ENCODE measurements at regions not wholly inside any gene's neighbourhood (a gene's known extent, or its start where the extent isn't known, plus 50 kb on each side); places are given as distances from the start of the nearest gene placed in this dataset.
"Not testable (repeated sequence)": the region's sequence is repeated elsewhere in the genome, so short reads cannot be mapped to it uniquely, and the experiment has no call there.

DNA sequence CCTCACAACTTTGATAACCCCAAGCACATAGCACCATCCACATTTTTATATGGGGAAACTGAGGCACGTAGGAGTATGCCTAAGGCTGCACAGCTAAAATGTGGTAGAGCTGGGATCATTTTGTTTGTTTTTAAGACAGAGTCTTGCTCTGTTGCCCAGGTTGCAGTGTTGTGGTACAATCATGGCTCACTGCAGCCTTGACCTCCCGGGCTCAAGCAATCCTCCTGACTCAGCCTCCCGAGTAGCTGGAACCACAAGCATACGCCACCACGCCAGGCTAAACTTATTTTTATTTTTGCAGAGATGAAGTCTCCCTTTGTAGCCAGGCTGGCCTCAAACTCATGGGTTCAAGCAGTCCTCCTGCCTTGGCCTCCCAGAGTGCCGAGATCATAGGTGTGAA lies 81.0 kb upstream of the GSE1 start:
- Histone ChIP-seq H3K4me1 (ENCODE audit: insufficient read depth, low read length) (peaks cover 3% of the 10 kb centered on the region; the same call in 1 of the 2 replicates), H2AFZ (ENCODE audit: low read length) (no peak overlapping the region), H4K20me1 (ENCODE audit: control insufficient read depth, insufficient read depth, insufficient read length) (no peaks in the 10 kb centered on the region), H2BK20ac (ENCODE audit: low read depth, low read length, poor library complexity, severe bottlenecking) (no peak overlapping the region), H2BK15ac (ENCODE audit: low read depth, low read length) (no peak overlapping the region), H4K91ac (ENCODE audit: insufficient read length, low read depth, low read length) (no peak overlapping the region), H3T11ph (ENCODE audit: low read length) (no peak overlapping the region), H3K4ac (ENCODE audit: low read depth, low read length) (no peak overlapping the region), H4K5ac (ENCODE audit: insufficient read length, low read depth, low read length) (no peak overlapping the region), H3K23me2 (ENCODE audit: insufficient read length, low read depth, low read length, poor library complexity, severe bottlenecking) (no peaks in the 10 kb centered on the region), H3K14ac (ENCODE audit: insufficient read depth, low read length) (no peak overlapping the region), H2AK5ac (ENCODE audit: insufficient read length, low read length) (no peak overlapping the region), H2BK12ac (ENCODE audit: insufficient read length, low read depth, low read length) (no peak overlapping the region), H2BK5ac (ENCODE audit: insufficient read length, low read length) (no peak overlapping the region), H2BK120ac (ENCODE audit: low read depth, low read length, poor library complexity, severe bottlenecking) (no peak overlapping the region), H3K27me3 (ENCODE audit: insufficient read depth, low read length) (no peaks in the 10 kb centered on the region), H3K9me3 (ENCODE audit: control insufficient read depth, low read depth, low read length) (no peaks in the 10 kb centered on the region), H3K79me2 (ENCODE audit: insufficient read depth, low read length) (no peaks in the 10 kb centered on the region), H3K79me1 (ENCODE audit: insufficient read depth, low read depth, low read length, poor library complexity, severe bottlenecking) (no peaks in the 10 kb centered on the region), H3K4me2 (ENCODE audit: insufficient read depth, insufficient read length, low read length) (no peak overlapping the region), H3K23ac (ENCODE audit: insufficient read length, low read depth, low read length) (no peak overlapping the region), H3K18ac (ENCODE audit: insufficient read length, low read depth, low read length) (no peak overlapping the region), H4K8ac (replicated peaks; ENCODE audit: insufficient read length, low read depth, low read length) (no peak overlapping the region), H3K27ac (ENCODE audit: insufficient read length, low read depth, low read length) (no peak overlapping the region), H3K9ac (ENCODE audit: extremely low read depth, insufficient read length, low read length) (no peak overlapping the region), H3K56ac (ENCODE audit: insufficient read length, low read depth, low read length) (no peak overlapping the region)
- Mint-ChIP-seq H3K4me3 (no peak overlapping the region), H3K9me3 (no peaks in the 10 kb centered on the region), H3K4me1 (peaks cover 19% of the 10 kb centered on the region in 2 experiments), H3K27ac (no peak overlapping the region), H3K36me3 (ENCODE audit: insufficient read depth in 1 of 3, low read depth in 3 of 3) (no peaks in the 10 kb centered on the region; a peak in 1 of 7 replicates), H3K27me3 (ENCODE audit: low read depth) (peaks cover 3% of the 10 kb centered on the region; the same call in 1 of the 2 replicates)
- no CpG with 5 or more reads among the region's 6 CpGs for WGBS (ENCODE audit: extremely low coverage, insufficient read length, low lambda C conversion rate)
- TF ChIP-seq, protein P1, sequence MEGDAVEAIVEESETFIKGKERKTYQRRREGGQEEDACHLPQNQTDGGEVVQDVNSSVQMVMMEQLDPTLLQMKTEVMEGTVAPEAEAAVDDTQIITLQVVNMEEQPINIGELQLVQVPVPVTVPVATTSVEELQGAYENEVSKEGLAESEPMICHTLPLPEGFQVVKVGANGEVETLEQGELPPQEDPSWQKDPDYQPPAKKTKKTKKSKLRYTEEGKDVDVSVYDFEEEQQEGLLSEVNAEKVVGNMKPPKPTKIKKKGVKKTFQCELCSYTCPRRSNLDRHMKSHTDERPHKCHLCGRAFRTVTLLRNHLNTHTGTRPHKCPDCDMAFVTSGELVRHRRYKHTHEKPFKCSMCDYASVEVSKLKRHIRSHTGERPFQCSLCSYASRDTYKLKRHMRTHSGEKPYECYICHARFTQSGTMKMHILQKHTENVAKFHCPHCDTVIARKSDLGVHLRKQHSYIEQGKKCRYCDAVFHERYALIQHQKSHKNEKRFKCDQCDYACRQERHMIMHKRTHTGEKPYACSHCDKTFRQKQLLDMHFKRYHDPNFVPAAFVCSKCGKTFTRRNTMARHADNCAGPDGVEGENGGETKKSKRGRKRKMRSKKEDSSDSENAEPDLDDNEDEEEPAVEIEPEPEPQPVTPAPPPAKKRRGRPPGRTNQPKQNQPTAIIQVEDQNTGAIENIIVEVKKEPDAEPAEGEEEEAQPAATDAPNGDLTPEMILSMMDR (conservative IDR thresholded peaks at IDR 0.05), result no peak
- no peak for DNase-seq

DNA sequence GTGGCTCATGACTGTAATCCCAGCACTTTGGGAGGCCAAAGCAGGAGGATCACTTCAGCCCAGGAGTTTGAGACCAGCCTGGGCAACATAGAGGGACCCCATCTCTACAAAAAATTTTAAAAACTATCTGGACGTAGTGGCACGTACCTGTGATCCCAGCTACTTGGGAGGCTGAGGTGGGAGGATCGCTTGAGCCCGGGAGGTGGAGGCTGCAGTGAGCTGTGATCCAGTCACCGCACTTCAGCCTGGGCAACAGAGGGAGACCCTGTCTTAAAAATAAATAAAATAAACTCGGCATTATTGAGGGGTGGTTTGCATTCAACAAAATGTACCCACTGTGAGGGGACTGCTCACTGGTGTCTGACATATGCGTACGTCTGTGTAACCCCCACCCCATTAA lies 79.5 kb upstream of the GSE1 start:
- H2AFZ ChIP-seq (ENCODE audit: low read length); H3T11ph ChIP-seq (ENCODE audit: low read length); H4K8ac ChIP-seq (replicated peaks; ENCODE audit: insufficient read length, low read depth, low read length); H2BK20ac ChIP-seq (ENCODE audit: low read depth, low read length, poor library complexity, severe bottlenecking); H3K27ac Mint-ChIP-seq; H4K91ac ChIP-seq (ENCODE audit: insufficient read length, low read depth, low read length); H3K27ac ChIP-seq (ENCODE audit: insufficient read length, low read depth, low read length); H2BK5ac ChIP-seq (ENCODE audit: insufficient read length, low read length); DNase-seq; H3K79me1 ChIP-seq (ENCODE audit: insufficient read depth, low read depth, low read length, poor library complexity, severe bottlenecking); H4K20me1 ChIP-seq (ENCODE audit: control insufficient read depth, insufficient read depth, insufficient read length); H3K4ac ChIP-seq (ENCODE audit: low read depth, low read length); H3K23ac ChIP-seq (ENCODE audit: insufficient read length, low read depth, low read length); H3K23me2 ChIP-seq (ENCODE audit: insufficient read length, low read depth, low read length, poor library complexity, severe bottlenecking); H3K79me2 ChIP-seq (ENCODE audit: insufficient read depth, low read length); H3K56ac ChIP-seq (ENCODE audit: insufficient read length, low read depth, low read length); H3K9ac ChIP-seq (ENCODE audit: extremely low read depth, insufficient read length, low read length); H2BK120ac ChIP-seq (ENCODE audit: low read depth, low read length, poor library complexity, severe bottlenecking); H2AK5ac ChIP-seq (ENCODE audit: insufficient read length, low read length); H3K4me2 ChIP-seq (ENCODE audit: insufficient read depth, insufficient read length, low read length); H3K36me3 Mint-ChIP-seq (ENCODE audit: insufficient read depth in 1 of 3, low read depth in 3 of 3); H2BK15ac ChIP-seq (ENCODE audit: low read depth, low read length); H3K18ac ChIP-seq (ENCODE audit: insufficient read length, low read depth, low read length); H3K14ac ChIP-seq (ENCODE audit: insufficient read depth, low read length); H3K4me3 Mint-ChIP-seq; H4K5ac ChIP-seq (ENCODE audit: insufficient read length, low read depth, low read length); H3K4me1 ChIP-seq (ENCODE audit: insufficient read depth, low read length); H3K9me3 ChIP-seq (ENCODE audit: control insufficient read depth, low read depth, low read length); H2BK12ac ChIP-seq (ENCODE audit: insufficient read length, low read depth, low read length); H3K9me3 Mint-ChIP-seq; H3K27me3 ChIP-seq (ENCODE audit: insufficient read depth, low read length); H3K27me3 Mint-ChIP-seq (ENCODE audit: low read depth): not testable (repeated sequence)
- H3K4me1 Mint-ChIP-seq, result peaks cover 17 to 20% of the 10 kb centered on the region in 2 experiments
- WGBS (ENCODE audit: extremely low coverage, insufficient read length, low lambda C conversion rate), result no CpG with 5 or more reads among the region's 8 CpGs

Measured in H9 (cell line).